Endothelial cell of umbilical vein (primary cell): ENCODE measurements at regions not wholly inside any gene's neighbourhood (a gene's known extent, or its start where the extent isn't known, plus 50 kb on each side); places are given as distances from the start of the nearest gene placed in this dataset.

Experiments
- BruUV-seq: library from RNA; stranded (reverse); fragments of 400-500 nt; replicated peaks from 2 replicates; lab custom pipeline; 2021; lab: Mats Ljungman, UMichigan
- CTCF ChIA-PET: fragments of 300-600, 350-600 bp; sonication (Branson Sonifier 250); formaldehyde crosslinking; loops from one replicate; lab custom pipeline; 2021; ENCODE audit warnings: antibody characterized with exemption, inconsistent platforms; lab: Charles Lee
- POLR2A ChIA-PET: fragments of 300-600, 350-600 bp; sonication (Branson Sonifier 250); formaldehyde crosslinking; loops from one replicate; lab custom pipeline; 2021; ENCODE audit warnings: antibody characterized with exemption, inconsistent platforms; lab: Charles Lee
- DNase-seq: peaks from one replicate; pipeline ENCODE4 v3.0.0-alpha.2; 2011; ENCODE audit warnings: low read depth, low spot score
- FAIRE-seq: peaks from 2 replicates; lab custom pipeline; 2011; peaks lifted over from hg19 to GRCh38; lab: Jason Lieb, UNC
- H2AFZ ChIP-seq: 2 replicates; pipeline ENCODE4 v1.6.0; 2012; ENCODE audit warnings: low read depth, low read length, control low read depth, inconsistent platforms
- H3K27ac ChIP-seq: 2 replicates; pipeline ENCODE4 v1.5.1; 2011; ENCODE audit warnings: low read depth, mild to moderate bottlenecking, control low read depth, low read length, moderate library complexity; ENCODE audit not compliant: insufficient read depth
- H3K27me3 ChIP-seq, 2 experiments: 2 replicates each; pipeline versions ENCODE4 v1.6.0 to v1.6.1; 2011; ENCODE audit warnings: low read length in 2 of 2, mixed read lengths in 1 of 2; ENCODE audit not compliant: control insufficient read depth in 2 of 2, insufficient read depth in 2 of 2
- H3K36me3 ChIP-seq, 2 experiments: 2 replicates in 1 of 2; 3 replicates in 1 of 2; pipeline ENCODE4 v1.5.1; 2011; ENCODE audit warnings: low read length in 2 of 2, mild to moderate bottlenecking in 1 of 2, moderate library complexity in 1 of 2; ENCODE audit not compliant: control insufficient read depth in 2 of 2, insufficient read depth in 2 of 2; ENCODE audit errors: extremely low read depth in 1 of 2
- H3K4me1 ChIP-seq: 3 replicates; pipeline ENCODE4 v1.5.1; 2011; ENCODE audit warnings: mild to moderate bottlenecking, low read length; ENCODE audit not compliant: control insufficient read depth, insufficient read depth; ENCODE audit errors: extremely low read depth
- H3K4me2 ChIP-seq: 2 replicates; pipeline ENCODE4 v1.6.1; 2011; ENCODE audit warnings: low read length, control low read depth, mixed read lengths; ENCODE audit not compliant: insufficient read depth
- H3K4me3 ChIP-seq, 3 experiments: fragments of 200-600 bp in 1 of 3; sonication (generic), shearing (Covaris generic) in 1 of 3; replicated peaks in 1 of 3; 2 replicates each; pipeline ENCODE4 v1.5.1; 2011 to 2016; ENCODE audit warnings: control low read depth in 3 of 3, low read length in 3 of 3, mild to moderate bottlenecking in 2 of 3, inconsistent platforms in 1 of 3, low read depth in 1 of 3, moderate library complexity in 1 of 3; ENCODE audit not compliant: insufficient read depth in 1 of 3
- H3K79me2 ChIP-seq: 2 replicates; pipeline ENCODE4 v1.6.0; 2012; ENCODE audit warnings: low read length, inconsistent platforms; ENCODE audit not compliant: control insufficient read depth, insufficient read depth
- H3K9ac ChIP-seq: replicated peaks from 2 replicates; pipeline ENCODE3; 2011; ENCODE audit warnings: low read length, control low read depth; ENCODE audit not compliant: insufficient read depth; ENCODE audit errors: extremely low read depth
- H3K9me1 ChIP-seq: replicated peaks from 3 replicates; pipeline ENCODE4 v1.6.0; 2011; ENCODE audit warnings: mild to moderate bottlenecking, low read length; ENCODE audit not compliant: control insufficient read depth, insufficient read depth; ENCODE audit errors: extremely low read depth
- H3K9me3 ChIP-seq: replicated peaks from 2 replicates; pipeline ENCODE4 v1.5.1; 2012; ENCODE audit warnings: low read length, inconsistent platforms; ENCODE audit not compliant: control insufficient read depth, insufficient read depth
- H4K20me1 ChIP-seq: replicated peaks from 2 replicates; pipeline ENCODE3; 2011; ENCODE audit warnings: mild to moderate bottlenecking, low read length; ENCODE audit not compliant: control insufficient read depth, insufficient read depth; ENCODE audit errors: extremely low read depth
- CTCF ChIP-seq, 2 donors: IDR thresholded peaks; 1 replicate in 1 of 2; 2 replicates in 1 of 2; pipeline ENCODE4 v1.5.1; 2011; ENCODE audit warnings: low read length in 2 of 2, mild to moderate bottlenecking in 2 of 2, moderate library complexity in 2 of 2, control low read depth in 1 of 2, inconsistent platforms in 1 of 2, low read depth in 1 of 2; ENCODE audit not compliant: insufficient read depth in 1 of 2; ENCODE audit errors: extremely low read depth in 1 of 2
- EZH2 ChIP-seq: IDR thresholded peaks from 2 replicates; pipeline ENCODE4 v1.6.1; 2012; ENCODE audit warnings: borderline replicate concordance, low read depth, mild to moderate bottlenecking, moderate library complexity, low read length, inconsistent platforms; ENCODE audit not compliant: severe bottlenecking
- FOS ChIP-seq: IDR thresholded peaks from 2 replicates; pipeline ENCODE4 v1.6.1; 2011; ENCODE audit warnings: mild to moderate bottlenecking, low read length, moderate library complexity, borderline replicate concordance; ENCODE audit not compliant: insufficient read depth
- GATA2 ChIP-seq: IDR thresholded peaks from 2 replicates; pipeline ENCODE4 v1.7.0; 2011; ENCODE audit warnings: low read depth, mild to moderate bottlenecking, moderate library complexity, mixed read lengths, low read length; ENCODE audit not compliant: insufficient read length, insufficient read depth
- JUN ChIP-seq: IDR thresholded peaks from 2 replicates; pipeline ENCODE4 v1.6.1; 2011; ENCODE audit warnings: borderline replicate concordance, low read depth; ENCODE audit not compliant: insufficient read length, insufficient read depth
- MYC ChIP-seq: IDR thresholded peaks from one replicate; pipeline ENCODE4 v1.6.1; 2011; ENCODE audit warnings: mild to moderate bottlenecking, low read depth, low read length
- POLR2A ChIP-seq: IDR thresholded peaks from 2 replicates; pipeline ENCODE4 v1.6.1; 2012; ENCODE audit warnings: low read depth, mild to moderate bottlenecking, control low read depth, low read length
- POLR2AphosphoS5 ChIP-seq: IDR thresholded peaks from 2 replicates; pipeline ENCODE4 v1.6.1; 2012; ENCODE audit warnings: low read depth, mild to moderate bottlenecking, control low read depth, low read length, moderate library complexity; ENCODE audit not compliant: insufficient read depth
- dilution Hi-C: fragments of 300-500 bp; cut with MboI; formaldehyde crosslinking; loops from one replicate; pipeline ENCODE4 v1.15.0; 2019; ENCODE audit warnings: low sequenced_read_pairs; ENCODE audit not compliant: extremely low pct_ligation_motif_present
- intact Hi-C: fragments of 100-400 bp; cut with micrococcal nuclease; formaldehyde crosslinking; loops from one replicate; pipeline ENCODE4 v1.10.0; 2022
- TF ChIP-seq, protein P1 (sequence below): IDR thresholded peaks from 2 replicates; pipeline ENCODE4 v1.6.1; 2011; ENCODE audit not compliant: insufficient read depth, insufficient read length

- no peak overlapping the region for H3K27ac ChIP-seq
- ChIA-PET POLR2A (no interaction called here), CTCF (no interaction called here)
- no peaks in the 10 kb centered on the region for H3K27me3 ChIP-seq
- H3K9me3 ChIP-seq: no peaks in the 10 kb centered on the region
- dilution Hi-C loops (no loop called here), intact Hi-C loops (no loop called here)
- H4K20me1 ChIP-seq: no peaks in the 10 kb centered on the region
- H3K36me3 ChIP-seq: no peaks in the 10 kb centered on the region
- H3K79me2 ChIP-seq: no peaks in the 10 kb centered on the region
- H2AFZ ChIP-seq: no peak overlapping the region
- DNase-seq (no peak), FAIRE-seq (no peak)
- no peak overlapping the region for H3K4me3 ChIP-seq
- TF ChIP-seq CTCF (IDR thresholded peaks at IDR 0.05; ENCODE audit: extremely low read depth in 1 of 2, insufficient read depth in 1 of 2, low read depth in 1 of 2, low read length in 2 of 2): no peak
- no peak for TF ChIP-seq POLR2AphosphoS5
- TF ChIP-seq, protein P1, sequence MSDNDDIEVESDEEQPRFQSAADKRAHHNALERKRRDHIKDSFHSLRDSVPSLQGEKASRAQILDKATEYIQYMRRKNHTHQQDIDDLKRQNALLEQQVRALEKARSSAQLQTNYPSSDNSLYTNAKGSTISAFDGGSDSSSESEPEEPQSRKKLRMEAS: no peak
- no peak for TF ChIP-seq FOS
- no peak for TF ChIP-seq GATA2
- BruUV-seq: no TSS peak
- no peak overlapping the region for H3K4me2 ChIP-seq
- H3K9me1 ChIP-seq: no peaks in the 10 kb centered on the region
- no peak overlapping the region for H3K9ac ChIP-seq
- H3K4me1 ChIP-seq: no peaks in the 10 kb centered on the region
Observed at GRCh38 chr4:11118513-11118912, 310.2 kb downstream of the HS3ST1 start.

DNA sequence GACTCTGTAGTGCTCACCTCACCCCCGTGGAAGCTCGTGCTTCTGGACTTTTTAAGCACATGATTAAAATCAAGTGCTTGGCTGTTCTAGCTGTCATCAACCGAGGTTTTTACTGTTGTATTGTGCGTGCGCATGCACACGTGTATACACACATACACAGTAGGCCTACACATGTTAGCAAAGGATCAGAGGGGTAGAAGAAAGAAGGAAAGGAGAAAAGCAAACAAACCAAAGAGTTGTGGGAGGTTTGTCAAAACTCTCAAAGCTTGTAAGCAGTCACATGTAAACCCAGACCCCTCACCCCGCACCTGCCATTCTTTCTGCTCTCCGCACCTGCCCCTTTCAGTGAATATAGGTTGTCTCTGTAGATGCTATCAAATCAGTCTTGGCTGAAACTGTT, 311.8 kb downstream of the HS3ST1 start:
- Histone ChIP-seq H3K4me2 (no peak overlapping the region), H3K9me3 (no peaks in the 10 kb centered on the region), H3K79me2 (no peaks in the 10 kb centered on the region), H3K27ac (no peak overlapping the region), H3K4me3 (no peak overlapping the region), H4K20me1 (no peaks in the 10 kb centered on the region), H3K36me3 (no peaks in the 10 kb centered on the region), H3K4me1 (no peaks in the 10 kb centered on the region), H3K27me3 (no peaks in the 10 kb centered on the region), H2AFZ (no peak overlapping the region), H3K9ac (no peak overlapping the region), H3K9me1 (no peaks in the 10 kb centered on the region)
- FAIRE-seq: no peak
- BruUV-seq: no TSS peak
- intact Hi-C loops (no loop called here), dilution Hi-C loops (no loop called here)
- ChIA-PET POLR2A (no interaction called here), CTCF (no interaction called here)
- DNase-seq: no peak
- TF ChIP-seq POLR2A (no peak), EZH2 (no peak), MYC (no peak), GATA2 (no peak), POLR2AphosphoS5 (no peak), CTCF (IDR thresholded peaks at IDR 0.05; ENCODE audit: extremely low read depth in 1 of 2, insufficient read depth in 1 of 2, low read depth in 1 of 2, low read length in 2 of 2) (no peak), FOS (no peak), JUN (no peak)
- TF ChIP-seq, protein P1: no peak
